SK-N-MC (cell line): ENCODE measurements at regions not wholly inside any gene's neighbourhood (a gene's known extent, or its start where the extent isn't known, plus 50 kb on each side); places are given as distances from the start of the nearest gene placed in this dataset.

ENCODE experiments used
- EZH2 ChIP-seq: fragments of 200-600 bp; sonication (generic); IDR thresholded peaks from one replicate; pipeline ENCODE4 v1.6.1; 2017; ENCODE audit warnings: antibody characterized with exemption
- FOXP2 ChIP-seq: optimal IDR thresholded peaks from 2 replicates; pipeline ENCODE3; 2011; ENCODE audit warnings: mild to moderate bottlenecking, moderate library complexity; ENCODE audit not compliant: insufficient read depth; ENCODE audit errors: extremely low read length, control extremely low read depth
- POLR2AphosphoS5 ChIP-seq: IDR thresholded peaks from 2 replicates; pipeline ENCODE4 v1.6.1; 2012; ENCODE audit warnings: mild to moderate bottlenecking, low read depth, low read length, borderline replicate concordance

- TF ChIP-seq EZH2 (no peak), POLR2AphosphoS5 (no peak), FOXP2 (no peak)
Measured at GRCh38 chr9:84587153-84587552, 82.4 kb upstream of the NTRK2 start.
